ENCODE measurements at regions not wholly inside any gene's neighbourhood (a gene's known extent, or its start where the extent isn't known, plus 50 kb on each side); places are given as distances from the start of the nearest gene placed in this dataset.
A peak's percentile ranks its signal among the peaks of the same experiment; 100 is the strongest.

GRCh38 chr9:79780559-79780958, 208.8 kb downstream of the TLE4 start (continued):
- TF ChIP-seq SOX13 (IDR thresholded peaks at IDR 0.05) (no peak), SOX13 (CRISPR knock-in tag; conservative IDR thresholded peaks at IDR 0.05 in 1 of 2, IDR thresholded peaks at IDR 0.05 in 1 of 2) (peak in 1 of 2 experiments; percentile 82; a peak in 2 of 4 replicates)

DNA sequence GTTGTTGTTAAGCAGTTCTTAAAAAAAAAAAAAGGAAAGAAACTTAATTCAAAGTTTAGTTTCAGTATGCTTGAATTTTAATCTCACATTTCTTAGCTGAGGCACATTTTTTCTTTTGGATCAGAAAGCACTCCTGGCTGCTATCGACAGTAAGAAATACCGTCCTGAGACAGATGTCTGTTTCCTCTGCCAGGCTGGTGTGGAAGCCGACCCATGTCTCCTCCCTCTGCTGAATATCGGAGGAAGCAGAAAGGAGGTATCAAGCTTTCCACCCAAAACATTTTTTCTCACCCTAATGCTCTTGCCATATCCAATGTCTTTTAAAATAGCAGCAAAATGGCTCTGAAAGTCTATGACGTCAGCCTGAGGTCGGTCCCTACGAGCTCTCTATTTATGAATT, 208.1 kb downstream of the TLE4 start:
- H3K4me2 ChIP-seq (ENCODE audit: low read depth, low read length): no peak overlapping the region
- BruUV-seq (replicated peaks): no TSS peak
- peaks cover 43% of the 10 kb centered on the region for H3K9me3 ChIP-seq (ENCODE audit: low read length)
- no peaks in the 10 kb centered on the region for H4K20me1 ChIP-seq (ENCODE audit: insufficient read depth, low read length)
- no peaks in the 10 kb centered on the region for H3K79me2 ChIP-seq (ENCODE audit: insufficient read depth, low read length)
- H3K9ac ChIP-seq (ENCODE audit: insufficient read depth, low read depth, low read length): no peak overlapping the region
- H3K36me3 ChIP-seq (replicated peaks in 1 of 2; ENCODE audit: control insufficient read depth in 1 of 2, insufficient read depth in 2 of 2, low read length in 2 of 2): no peaks in the 10 kb centered on the region
- TF ChIP-seq RFX5 (IDR thresholded peaks at IDR 0.05; ENCODE audit: low read depth, low read length): no peak
- TF ChIP-seq ZNF747 (CRISPR knock-in tag; IDR thresholded peaks at IDR 0.05; ENCODE audit: borderline replicate concordance): no peak
- no peak for TF ChIP-seq IRX3 (CRISPR knock-in tag; IDR thresholded peaks at IDR 0.05; ENCODE audit: borderline replicate concordance, low read depth)
- TF ChIP-seq ZMAT3 (CRISPR knock-in tag; conservative IDR thresholded peaks at IDR 0.05): no peak
- TF ChIP-seq ZNF576 (CRISPR knock-in tag; IDR thresholded peaks at IDR 0.05): no peak
- no peak for TF ChIP-seq ZNF572 (CRISPR knock-in tag; IDR thresholded peaks at IDR 0.05)
- H3K4me3 ChIP-seq (replicated peaks in 1 of 3; ENCODE audit: insufficient read depth in 1 of 3, low read depth in 2 of 3, low read length in 3 of 3): no peak overlapping the region
- WGBS (ENCODE audit: low lambda C conversion rate): 54% methylated on average over 7 of the region's 7 CpGs
- POLR2A ChIA-PET: no interaction called here
- no peaks in the 10 kb centered on the region for H3K27me3 ChIP-seq (ENCODE audit: control insufficient read depth in 1 of 2, insufficient read depth in 2 of 2, low read length in 2 of 2)
- no peak overlapping the region for H2AFZ ChIP-seq (ENCODE audit: low read length)
- CTCF ChIA-PET (ENCODE audit: low intra/inter-chr PET ratio, low total read pairs): no interaction called here
- H3K27ac ChIP-seq (ENCODE audit: extremely low read length, insufficient read depth, low read length): no peak overlapping the region
- DNase-seq (ENCODE audit: low spot score): no peak
- ATAC-seq: no peak
- no peak for FAIRE-seq
- H3K4me1 ChIP-seq (ENCODE audit: insufficient read depth, low read length): peaks cover 14% of the 10 kb centered on the region; the same call in 1 of the 2 replicates
- in situ Hi-C loops (cut with HindIII; ENCODE audit: extremely low pct_ligation_motif_present, low pct_unique_long_range_greater_than_20kb) (no loop called here), intact Hi-C loops (cut with micrococcal nuclease; ENCODE audit: unreplicated experiment) (no loop called here)

DNA sequence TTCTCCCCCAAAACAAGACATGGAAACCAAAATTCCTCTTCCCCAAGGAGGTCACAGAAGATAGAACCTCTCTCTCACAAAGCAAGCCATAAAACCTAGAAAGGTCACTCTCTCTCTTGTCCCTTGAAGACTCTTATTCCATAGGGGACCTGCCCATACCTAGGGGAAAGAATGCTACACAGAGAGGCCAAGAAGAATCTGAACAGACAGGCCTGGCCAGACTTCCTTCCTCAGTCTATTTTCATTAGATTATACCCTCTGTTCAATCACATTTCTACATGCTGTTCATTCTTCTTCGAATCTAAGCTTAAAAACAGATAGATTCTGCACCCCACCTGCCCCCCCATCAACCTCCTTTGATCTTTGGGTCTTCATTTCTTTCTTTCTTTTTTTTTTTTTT, 206.8 kb downstream of the TLE4 start:
- DNase-seq (ENCODE audit: low spot score) (no peak), FAIRE-seq (no peak), ATAC-seq (no peak)
- H3K9ac ChIP-seq (ENCODE audit: insufficient read depth, low read depth, low read length): no peak overlapping the region
- BruUV-seq (replicated peaks): no TSS peak
- H3K4me2 ChIP-seq (ENCODE audit: low read depth, low read length): no peak overlapping the region
- 12% methylated on average over 1 of the region's 1 CpG for WGBS (ENCODE audit: low lambda C conversion rate)
- intact Hi-C loops (cut with micrococcal nuclease; ENCODE audit: unreplicated experiment): no loop called here
- no peak overlapping the region for H3K4me3 ChIP-seq (replicated peaks in 1 of 3; ENCODE audit: insufficient read depth in 1 of 3, low read depth in 2 of 3, low read length in 3 of 3)
- no peaks in the 10 kb centered on the region for H3K27me3 ChIP-seq (ENCODE audit: control insufficient read depth in 1 of 2, insufficient read depth in 2 of 2, low read length in 2 of 2)
- CTCF ChIA-PET (ENCODE audit: low intra/inter-chr PET ratio, low total read pairs): no interaction called here
- no peak overlapping the region for H3K27ac ChIP-seq (ENCODE audit: extremely low read length, insufficient read depth, low read length)
- no peaks in the 10 kb centered on the region for H3K79me2 ChIP-seq (ENCODE audit: insufficient read depth, low read length)
- no peaks in the 10 kb centered on the region for H4K20me1 ChIP-seq (ENCODE audit: insufficient read depth, low read length)
- POLR2A ChIA-PET: no interaction called here
- no peaks in the 10 kb centered on the region for H3K36me3 ChIP-seq (replicated peaks in 1 of 2; ENCODE audit: control insufficient read depth in 1 of 2, insufficient read depth in 2 of 2, low read length in 2 of 2)
- in situ Hi-C loops (cut with HindIII; ENCODE audit: extremely low pct_ligation_motif_present, low pct_unique_long_range_greater_than_20kb): no loop called here
- peaks cover 45% of the 10 kb centered on the region for H3K9me3 ChIP-seq (ENCODE audit: low read length)
- H3K4me1 ChIP-seq (ENCODE audit: insufficient read depth, low read length): peaks cover 14% of the 10 kb centered on the region; the same call in 1 of the 2 replicates
- no peak overlapping the region for H2AFZ ChIP-seq (ENCODE audit: low read length)
- TF ChIP-seq ZNF619 (CRISPR knock-in tag; IDR thresholded peaks at IDR 0.05): no peak
- TF ChIP-seq JUND (CRISPR knock-in tag; IDR thresholded peaks at IDR 0.05): no peak
- no peak for TF ChIP-seq TOE1 (CRISPR knock-in tag; IDR thresholded peaks at IDR 0.05)
- TF ChIP-seq SMARCE1 (IDR thresholded peaks at IDR 0.05; ENCODE audit: borderline replicate concordance): no peak
- TF ChIP-seq, protein P1, sequence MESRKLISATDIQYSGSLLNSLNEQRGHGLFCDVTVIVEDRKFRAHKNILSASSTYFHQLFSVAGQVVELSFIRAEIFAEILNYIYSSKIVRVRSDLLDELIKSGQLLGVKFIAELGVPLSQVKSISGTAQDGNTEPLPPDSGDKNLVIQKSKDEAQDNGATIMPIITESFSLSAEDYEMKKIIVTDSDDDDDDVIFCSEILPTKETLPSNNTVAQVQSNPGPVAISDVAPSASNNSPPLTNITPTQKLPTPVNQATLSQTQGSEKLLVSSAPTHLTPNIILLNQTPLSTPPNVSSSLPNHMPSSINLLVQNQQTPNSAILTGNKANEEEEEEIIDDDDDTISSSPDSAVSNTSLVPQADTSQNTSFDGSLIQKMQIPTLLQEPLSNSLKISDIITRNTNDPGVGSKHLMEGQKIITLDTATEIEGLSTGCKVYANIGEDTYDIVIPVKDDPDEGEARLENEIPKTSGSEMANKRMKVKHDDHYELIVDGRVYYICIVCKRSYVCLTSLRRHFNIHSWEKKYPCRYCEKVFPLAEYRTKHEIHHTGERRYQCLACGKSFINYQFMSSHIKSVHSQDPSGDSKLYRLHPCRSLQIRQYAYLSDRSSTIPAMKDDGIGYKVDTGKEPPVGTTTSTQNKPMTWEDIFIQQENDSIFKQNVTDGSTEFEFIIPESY (CRISPR knock-in tag; IDR thresholded peaks at IDR 0.05): no peak
- TF ChIP-seq TRIM22 (IDR thresholded peaks at IDR 0.05): no peak
- TF ChIP-seq NPAS2 (CRISPR knock-in tag; IDR thresholded peaks at IDR 0.05; ENCODE audit: borderline replicate concordance): no peak
- no peak for TF ChIP-seq HOXA9 (CRISPR knock-in tag; IDR thresholded peaks at IDR 0.05; ENCODE audit: borderline replicate concordance)
